PFSK-1 (cell line): ENCODE measurements at regions not wholly inside any gene's neighbourhood (a gene's known extent, or its start where the extent isn't known, plus 50 kb on each side); places are given as distances from the start of the nearest gene placed in this dataset.

ENCODE experiments used
- FOXP2 ChIP-seq: optimal IDR thresholded peaks from 2 replicates; pipeline ENCODE3; 2011; ENCODE audit warnings: borderline replicate concordance, control low read depth, inconsistent platforms; ENCODE audit not compliant: insufficient read depth; ENCODE audit errors: extremely low read length, extremely low read depth
- POLR2AphosphoS5 ChIP-seq: IDR thresholded peaks from 2 replicates; pipeline ENCODE4 v1.6.1; 2012; ENCODE audit warnings: low read depth, mild to moderate bottlenecking, control low read depth, low read length, moderate library complexity
- REST ChIP-seq, 2 experiments: IDR thresholded peaks; 2 replicates each; pipeline versions ENCODE4 v1.6.1 to v1.8.0; 2011 to 2012; ENCODE audit warnings: low read depth in 2 of 2, low read length in 2 of 2, control low read depth in 1 of 2, inconsistent platforms in 1 of 2, mild to moderate bottlenecking in 1 of 2, moderate library complexity in 1 of 2; ENCODE audit not compliant: insufficient read depth in 1 of 2
- SIN3A ChIP-seq: IDR thresholded peaks from 2 replicates; pipeline ENCODE4 v1.6.1; 2012; ENCODE audit warnings: mild to moderate bottlenecking, low read length, moderate library complexity, borderline replicate concordance; ENCODE audit not compliant: insufficient read depth
- TAF1 ChIP-seq: IDR thresholded peaks from 2 replicates; pipeline ENCODE4 v1.6.1; 2012; ENCODE audit warnings: low read length, control low read depth, borderline replicate concordance; ENCODE audit not compliant: insufficient read depth

DNA sequence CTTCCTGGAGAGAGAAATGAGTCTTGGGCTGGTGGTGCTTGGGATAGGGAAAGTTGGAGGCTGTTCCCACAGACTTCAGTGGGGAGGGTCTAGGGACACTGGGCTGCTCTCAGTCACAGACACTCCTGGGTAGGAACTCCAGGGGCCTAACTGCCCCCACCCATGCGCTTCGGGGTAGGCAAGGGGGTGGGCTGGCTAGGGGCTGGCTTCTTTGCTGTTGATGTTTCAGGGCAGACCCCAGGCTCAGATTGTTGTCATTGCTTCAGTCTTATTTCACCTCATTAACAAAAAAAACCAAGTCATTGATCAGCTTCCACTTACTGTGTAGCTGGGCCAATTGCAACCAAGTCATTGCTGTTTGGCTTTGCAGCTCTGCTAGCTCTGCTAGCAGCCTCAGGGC is 160.1 kb upstream of the CSF3R start:
- TF ChIP-seq FOXP2, result no peak
- TF ChIP-seq TAF1, result no peak
- no peak for TF ChIP-seq SIN3A
- TF ChIP-seq POLR2AphosphoS5, result no peak
- no peak for TF ChIP-seq REST (IDR thresholded peaks at IDR 0.05; ENCODE audit: insufficient read depth in 1 of 2, low read depth in 2 of 2, low read length in 2 of 2)

DNA sequence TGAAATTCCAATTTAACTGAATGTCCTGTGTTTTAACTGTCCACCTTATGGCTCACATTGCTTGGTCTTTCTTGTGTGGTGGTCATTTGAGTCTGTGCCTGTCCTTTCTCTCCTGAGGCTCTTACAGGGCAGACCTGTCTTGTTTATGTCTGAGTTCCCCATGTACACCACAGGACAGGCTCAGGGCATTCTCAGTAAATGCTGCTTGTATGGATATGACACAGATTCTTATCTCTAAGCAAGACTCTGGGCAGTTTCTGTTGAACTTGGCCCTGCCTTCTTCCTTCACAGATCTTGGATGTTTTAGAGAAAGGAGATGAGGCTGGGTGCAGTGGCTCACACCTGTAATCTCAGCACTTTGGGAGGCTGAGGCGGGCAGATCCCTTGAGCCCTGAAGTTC is 159.1 kb upstream of the CSF3R start:
- no peak for TF ChIP-seq SIN3A
- TF ChIP-seq TAF1, result no peak
- TF ChIP-seq POLR2AphosphoS5, result no peak
- TF ChIP-seq FOXP2, result no peak
- TF ChIP-seq REST (IDR thresholded peaks at IDR 0.05; ENCODE audit: insufficient read depth in 1 of 2, low read depth in 2 of 2, low read length in 2 of 2), result no peak

- TF ChIP-seq POLR2AphosphoS5, result no peak
Observed at GRCh38 chr1:36639461-36639860, 156.7 kb upstream of the CSF3R start.

GRCh38 chr1:36638268-36638667 is 155.6 kb upstream of the CSF3R start:
- no peak for TF ChIP-seq TAF1
- no peak for TF ChIP-seq FOXP2
- no peak for TF ChIP-seq SIN3A
- no peak for TF ChIP-seq REST (IDR thresholded peaks at IDR 0.05; ENCODE audit: insufficient read depth in 1 of 2, low read depth in 2 of 2, low read length in 2 of 2)
- TF ChIP-seq POLR2AphosphoS5, result no peak

DNA sequence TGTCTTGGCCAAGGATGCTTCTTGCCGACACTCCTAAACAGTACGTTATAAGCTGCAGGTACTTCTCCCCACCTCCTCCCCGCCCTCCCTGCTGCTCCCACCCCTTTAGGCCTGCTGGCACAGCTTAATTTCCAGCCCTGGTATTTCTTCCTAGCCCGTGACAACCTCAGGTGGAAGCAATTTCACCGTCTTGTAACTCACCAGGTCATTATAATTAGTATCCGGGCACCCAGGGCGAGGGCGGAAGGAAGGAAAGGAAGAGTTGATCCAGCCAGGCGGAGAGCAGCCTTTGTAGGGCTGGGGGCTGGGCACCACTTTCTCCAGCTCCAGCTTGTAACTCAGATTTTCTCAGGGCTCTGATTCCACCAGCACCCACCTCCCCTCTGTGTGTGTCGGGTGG is 153.5 kb upstream of the CSF3R start:
- TF ChIP-seq REST (IDR thresholded peaks at IDR 0.05; ENCODE audit: insufficient read depth in 1 of 2, low read depth in 2 of 2, low read length in 2 of 2), result no peak
- TF ChIP-seq TAF1, result no peak
- TF ChIP-seq FOXP2, result no peak
- no peak for TF ChIP-seq POLR2AphosphoS5
- no peak for TF ChIP-seq SIN3A
